Right ventricle myocardium superior (tissue), 1 donor: ENCODE measurements at regions not wholly inside any gene's neighbourhood (a gene's known extent, or its start where the extent isn't known, plus 50 kb on each side); places are given as distances from the start of the nearest gene placed in this dataset.
"Not testable (repeated sequence)": the region's sequence is repeated elsewhere in the genome, so short reads cannot be mapped to it uniquely, and the experiment has no call there.

Source experiments
- ATAC-seq: fragments of 200-7000 bp; cut with Tn5 transposase; one replicate; pipeline ENCODE4 v1.9.1; 2020; ENCODE audit warnings: mild to moderate bottlenecking; ENCODE audit not compliant: poor library complexity
- DNase-seq: peaks from one replicate; pipeline ENCODE4 v3.0.0-alpha.2; 2020
- intact Hi-C: fragments of 100-400 bp; cut with DNase I; formaldehyde crosslinking; loops from one replicate; pipeline ENCODE4 v1.11.2; 2022
- donor health status: DM: no; HTN: yes; CAD: no; lungs with severe emphysema.

- peak; percentile 72 for DNase-seq
- peak; percentile 86 for ATAC-seq
- intact Hi-C loops, result loop anchor here (10.0 kb wide), 2 partner anchors 173 to 253 kb away; no protein-coding TSS in a partner anchor
Measured at GRCh38 chr15:62391641-62392262, 226.7 kb upstream of the C2CD4B start.

GRCh38 chr15:62392376-62392775 is 227.3 kb upstream of the C2CD4B start:
- intact Hi-C loops, result loop anchor here (10.0 kb wide), 2 partner anchors 172 to 252 kb away; no protein-coding TSS in a partner anchor
- peak; percentile 49 for DNase-seq
- ATAC-seq, result peak; percentile 16

- DNase-seq, result no peak
- ATAC-seq, result no peak
- intact Hi-C loops, result loop anchor here (10.0 kb wide), 2 partner anchors 172 to 252 kb away; no protein-coding TSS in a partner anchor
Measured at GRCh38 chr15:62393196-62393595, 228.1 kb upstream of the C2CD4B start.

GRCh38 chr15:62394079-62394478 is 229.0 kb upstream of the C2CD4B start:
- ATAC-seq (no peak), DNase-seq (no peak)
- intact Hi-C loops, result loop anchor here (10.0 kb wide), 2 partner anchors 171 to 251 kb away; no protein-coding TSS in a partner anchor

GRCh38 chr15:62400778-62401177 is 235.7 kb upstream of the C2CD4B start:
- ATAC-seq (no peak), DNase-seq (no peak)
- intact Hi-C loops, result no loop called here

GRCh38 chr15:62402687-62403086 is 237.6 kb upstream of the C2CD4B start:
- intact Hi-C loops, result no loop called here
- DNase-seq (no peak), ATAC-seq (no peak)

GRCh38 chr15:62403164-62403809 is 238.2 kb upstream of the C2CD4B start:
- peak; percentile 54 for ATAC-seq
- no peak for DNase-seq
- intact Hi-C loops, result no loop called here

- no peak for DNase-seq
- no peak for ATAC-seq
- intact Hi-C loops, result no loop called here
Measured at GRCh38 chr15:62404194-62404985, 239.3 kb upstream of the C2CD4B start.

GRCh38 chr15:62406305-62406891 is 241.3 kb upstream of the C2CD4B start:
- ATAC-seq, result peak; percentile 58
- intact Hi-C loops, result no loop called here

GRCh38 chr15:62407216-62407615 is 242.1 kb upstream of the C2CD4B start:
- ATAC-seq (no peak), DNase-seq (no peak)
- intact Hi-C loops, result no loop called here

More at GRCh38 chr15:62406305-62406891, 241.3 kb upstream of the C2CD4B start:
- no peak for DNase-seq

- DNase-seq (no peak), ATAC-seq (no peak)
- intact Hi-C loops, result no loop called here
Measured at GRCh38 chr15:62407962-62408361, 242.9 kb upstream of the C2CD4B start.

- no peak for DNase-seq
- no peak for ATAC-seq
- intact Hi-C loops, result no loop called here
Measured at GRCh38 chr15:62409466-62409865, 244.4 kb upstream of the C2CD4B start.

- ATAC-seq, result no peak
- intact Hi-C loops, result no loop called here
- no peak for DNase-seq
Measured at GRCh38 chr15:62412686-62413085, 247.6 kb upstream of the C2CD4B start.

- intact Hi-C loops, result no loop called here
- ATAC-seq (peak; percentile 23), DNase-seq (no peak)
Measured at GRCh38 chr15:62413153-62413552, 248.1 kb upstream of the C2CD4B start.

GRCh38 chr15:62413786-62414185 is 248.7 kb upstream of the C2CD4B start:
- intact Hi-C loops, result no loop called here
- no peak for DNase-seq
- ATAC-seq, result peak; percentile 50

- DNase-seq (no peak), ATAC-seq (peak; percentile 21)
- intact Hi-C loops, result no loop called here
Measured at GRCh38 chr15:62415498-62415897, 250.4 kb upstream of the C2CD4B start.

GRCh38 chr15:62416526-62416925 is 251.4 kb upstream of the C2CD4B start:
- ATAC-seq (no peak), DNase-seq (no peak)
- intact Hi-C loops, result no loop called here

GRCh38 chr15:62417439-62417838 is 252.4 kb upstream of the C2CD4B start:
- DNase-seq (no peak), ATAC-seq (no peak)
- intact Hi-C loops, result no loop called here

- intact Hi-C loops, DNase-seq, ATAC-seq: not testable (repeated sequence)
Measured at GRCh38 chr15:62418496-62418895, 253.4 kb upstream of the C2CD4B start.
